GM11168 (cell line): ENCODE measurements at regions not wholly inside any gene's neighbourhood (a gene's known extent, or its start where the extent isn't known, plus 50 kb on each side); places are given as distances from the start of the nearest gene placed in this dataset.
"Not testable (repeated sequence)": the region's sequence is repeated elsewhere in the genome, so short reads cannot be mapped to it uniquely, and the experiment has no call there.

Source experiments
- in situ Hi-C: fragments of 300-500 bp; cut with MboI; formaldehyde crosslinking; loops from one replicate; pipeline ENCODE4 v1.12.0; 2022; ENCODE audit warnings: low sequenced_read_pairs; ENCODE audit not compliant: unreplicated experiment

DNA sequence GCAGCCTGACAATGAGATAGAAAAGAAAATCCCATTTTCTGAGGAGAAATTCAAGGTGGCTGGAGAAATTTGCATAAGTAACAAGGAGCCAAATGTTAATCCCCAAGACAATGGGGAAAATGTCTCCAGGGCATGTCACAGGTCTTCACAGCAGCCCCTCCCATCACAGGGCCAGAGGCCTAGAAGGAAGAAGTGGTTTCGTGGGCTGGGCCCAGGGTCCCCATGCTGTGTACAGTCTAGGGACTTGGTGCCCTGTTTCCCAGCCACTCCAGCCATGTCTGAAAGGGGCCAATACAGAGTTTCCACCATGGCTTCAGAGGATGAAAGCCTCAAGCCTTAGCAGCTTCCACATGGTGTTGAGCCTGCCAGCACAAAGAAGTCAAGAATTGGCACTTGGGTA lies 290.5 kb downstream of the SUCLG1 start:
- in situ Hi-C loops, result not testable (repeated sequence)

DNA sequence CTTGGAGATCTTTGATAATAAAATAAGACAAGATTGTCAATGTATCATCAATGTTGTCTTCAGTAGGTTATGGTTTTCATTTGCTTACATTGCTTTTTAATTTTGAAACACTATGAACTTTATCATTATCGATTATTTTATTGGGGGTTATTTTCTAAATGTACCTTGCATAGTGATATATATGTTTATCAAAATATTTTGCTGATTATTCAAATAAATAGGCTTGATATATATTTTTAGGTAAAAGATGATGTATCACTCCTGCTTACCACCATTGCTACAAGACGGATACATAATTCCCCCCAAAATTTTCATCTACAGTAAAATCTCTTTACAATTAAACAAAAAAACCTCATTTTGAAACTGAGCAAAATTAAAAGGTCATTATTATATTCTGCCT lies 293.8 kb downstream of the SUCLG1 start:
- in situ Hi-C loops, result no loop called here

DNA sequence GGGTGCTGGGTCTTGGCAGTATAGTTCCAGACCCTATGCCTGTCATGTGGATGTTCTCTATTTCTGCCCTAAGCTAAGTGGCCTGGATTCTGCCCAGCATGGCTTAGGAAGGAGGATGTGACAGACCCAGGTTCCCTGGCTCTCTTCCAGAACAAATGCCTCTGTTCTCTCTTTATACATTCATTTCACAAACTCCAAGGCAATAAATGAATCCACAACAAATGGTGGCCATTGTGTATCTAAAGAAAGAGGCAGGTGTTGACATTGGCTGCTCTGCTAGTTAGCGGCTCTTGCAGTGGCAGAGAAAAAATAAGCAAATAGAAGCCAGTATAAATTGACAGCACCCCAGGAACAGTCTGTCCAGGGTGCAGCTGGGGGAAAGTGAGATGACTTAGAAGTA lies 298.6 kb downstream of the SUCLG1 start:
- in situ Hi-C loops, result no loop called here

DNA sequence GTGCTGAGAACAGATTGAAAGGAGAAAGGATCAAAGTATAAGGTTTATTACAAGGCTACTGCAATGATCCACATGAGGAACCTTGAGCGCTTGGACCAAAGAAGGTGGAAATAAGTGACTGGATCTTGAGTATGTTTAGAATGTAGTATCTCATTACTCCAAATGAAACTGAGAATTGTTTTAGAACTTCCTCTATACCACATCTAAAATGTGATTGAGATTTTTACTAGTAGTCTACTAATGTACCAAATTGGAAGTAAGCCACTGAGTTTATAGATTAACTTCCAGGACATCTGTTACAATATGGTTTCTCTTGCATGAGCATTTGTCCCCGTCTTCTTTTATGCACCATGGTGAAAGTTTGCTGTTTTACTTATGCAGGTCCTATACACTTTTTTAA lies 300.5 kb downstream of the SUCLG1 start:
- in situ Hi-C loops, result no loop called here

DNA sequence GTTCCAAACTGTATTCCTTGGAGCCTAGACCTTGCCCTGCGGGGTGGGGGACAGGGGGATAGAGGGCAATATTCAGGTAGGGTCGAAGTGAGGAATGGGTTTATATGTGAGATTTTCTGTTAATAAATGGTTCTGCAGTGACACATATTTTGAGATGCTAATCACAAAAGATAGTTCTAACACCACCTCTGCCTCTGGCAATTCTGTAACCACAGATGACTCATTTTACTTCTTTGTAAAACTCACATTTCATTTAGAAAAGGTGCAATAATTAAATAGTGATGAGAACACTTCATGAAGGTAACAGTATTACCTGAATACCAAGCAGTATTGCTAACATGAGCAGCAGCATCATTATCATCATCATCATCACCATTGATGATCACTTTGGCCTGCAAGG lies 306.6 kb downstream of the SUCLG1 start:
- in situ Hi-C loops, result no loop called here

DNA sequence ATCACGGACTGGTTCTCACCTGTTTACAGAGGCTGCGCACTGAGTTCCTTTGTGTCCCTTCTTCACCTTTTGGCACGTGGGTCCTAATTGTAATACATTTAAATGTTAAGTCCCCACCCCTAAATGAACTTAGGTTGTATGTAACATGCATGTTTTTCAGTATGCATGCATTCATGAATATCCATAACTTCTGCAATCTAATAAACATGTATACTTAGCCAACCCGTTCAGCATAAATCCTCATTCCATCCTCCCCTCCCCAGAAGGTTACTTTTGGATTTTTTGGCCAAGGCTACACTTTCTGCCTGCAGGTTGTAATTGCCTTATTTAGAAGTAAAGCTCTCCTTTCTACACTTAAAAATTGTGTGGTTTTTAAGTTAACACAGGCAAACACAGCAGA lies 314.7 kb downstream of the SUCLG1 start:
- in situ Hi-C loops, result no loop called here

DNA sequence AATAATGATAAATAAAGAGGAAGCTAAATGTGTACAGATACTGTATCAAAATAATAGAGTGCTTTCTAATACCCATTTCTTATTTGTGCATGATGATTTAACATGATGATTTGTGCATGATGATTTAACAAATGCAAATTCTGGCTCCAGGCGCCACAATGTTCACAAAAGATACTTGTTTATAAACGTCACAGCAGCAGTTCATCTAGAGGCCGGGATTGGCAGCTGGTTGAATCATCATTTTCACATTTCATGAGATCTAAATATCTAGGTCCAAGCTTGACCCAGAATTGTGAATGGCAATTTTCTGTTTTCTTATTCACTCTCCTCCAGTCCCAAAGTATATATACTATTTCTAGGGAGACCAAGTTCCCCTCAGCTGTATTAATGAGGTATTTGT lies 322.0 kb downstream of the SUCLG1 start:
- in situ Hi-C loops, result no loop called here

DNA sequence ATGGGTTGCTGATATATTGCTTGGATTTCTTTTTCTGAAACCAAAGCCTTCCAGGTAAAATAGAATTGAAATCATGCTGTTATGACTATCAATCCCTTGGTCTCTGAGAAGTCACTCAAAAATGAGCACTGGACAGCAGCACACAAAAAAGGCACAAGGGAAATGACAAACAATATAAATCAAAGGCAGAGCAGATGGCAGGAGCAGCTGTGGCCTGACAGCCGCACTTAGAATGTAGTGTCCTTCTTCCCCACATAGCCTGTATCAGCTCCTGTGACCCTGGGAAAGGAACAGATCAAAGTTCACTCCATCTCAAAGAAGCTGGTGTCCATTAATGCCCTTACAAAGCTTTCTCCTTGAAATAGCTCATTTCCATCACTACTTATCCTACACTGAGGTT lies 326.7 kb downstream of the SUCLG1 start:
- in situ Hi-C loops, result no loop called here

DNA sequence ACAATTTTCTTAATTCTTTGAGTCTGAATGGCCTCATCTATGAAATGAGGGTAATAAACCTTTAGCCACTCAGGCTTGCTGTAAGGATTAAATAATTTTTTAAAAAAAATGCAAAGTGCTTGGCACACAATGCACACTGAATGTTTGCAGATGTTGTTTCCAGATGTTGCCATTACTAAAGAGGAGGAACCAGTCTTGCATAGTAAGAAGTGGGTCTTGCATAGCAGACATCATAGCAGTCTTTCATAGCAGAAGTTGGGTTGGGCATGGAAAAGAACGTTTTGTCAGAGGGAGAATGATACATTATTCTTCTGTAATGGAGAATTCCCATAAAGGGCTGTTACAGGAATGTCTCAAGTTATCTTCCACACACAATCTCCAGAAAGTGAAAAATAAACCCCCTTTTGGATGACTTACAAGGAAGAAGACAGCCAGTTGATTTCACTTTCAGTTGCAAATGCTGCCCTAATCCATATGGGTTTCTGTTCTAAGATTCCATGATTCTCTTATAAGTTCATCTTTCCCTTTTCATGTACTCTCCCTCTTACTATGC lies 327.7 kb downstream of the SUCLG1 start:
- in situ Hi-C loops, result no loop called here

DNA sequence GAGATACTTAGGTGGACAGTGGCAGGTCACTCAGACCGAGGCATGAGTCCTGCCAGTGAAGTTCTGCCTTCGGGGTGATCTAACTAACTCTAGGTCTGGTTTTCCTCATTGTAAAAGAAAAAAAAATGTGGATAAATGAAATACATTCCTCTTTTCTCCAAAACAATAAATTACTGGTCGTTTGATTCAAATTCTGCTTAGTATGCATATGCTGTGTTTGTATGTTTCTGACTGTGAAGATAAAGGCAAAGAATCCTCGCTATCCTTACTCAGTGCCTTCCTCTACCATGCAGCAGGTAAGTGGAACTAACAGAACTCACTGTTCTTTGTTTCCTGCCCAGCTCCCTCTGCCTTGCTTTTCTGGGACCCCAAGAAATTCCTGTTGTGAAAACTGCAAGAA lies 330.1 kb downstream of the SUCLG1 start:
- in situ Hi-C loops, result no loop called here

DNA sequence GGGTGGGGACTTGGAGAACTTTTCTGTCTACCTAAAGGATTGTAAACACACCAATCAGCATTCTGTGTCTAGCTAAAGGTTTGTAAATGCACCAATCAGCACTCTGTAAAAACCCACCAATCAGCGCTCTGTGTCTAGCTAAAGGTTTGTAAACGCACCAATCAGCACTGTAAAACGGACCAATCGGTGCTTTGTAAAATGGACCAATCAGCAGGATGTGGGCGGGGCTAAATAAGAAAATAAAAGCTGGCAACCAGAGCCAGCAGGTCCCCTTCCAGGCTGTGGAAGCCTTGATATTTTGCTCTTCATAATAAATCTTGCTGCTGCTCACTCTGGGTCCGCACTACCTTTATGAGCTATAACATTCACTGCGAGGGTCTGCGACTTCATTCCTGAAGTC lies 331.3 kb downstream of the SUCLG1 start:
- in situ Hi-C loops, result not testable (repeated sequence)

DNA sequence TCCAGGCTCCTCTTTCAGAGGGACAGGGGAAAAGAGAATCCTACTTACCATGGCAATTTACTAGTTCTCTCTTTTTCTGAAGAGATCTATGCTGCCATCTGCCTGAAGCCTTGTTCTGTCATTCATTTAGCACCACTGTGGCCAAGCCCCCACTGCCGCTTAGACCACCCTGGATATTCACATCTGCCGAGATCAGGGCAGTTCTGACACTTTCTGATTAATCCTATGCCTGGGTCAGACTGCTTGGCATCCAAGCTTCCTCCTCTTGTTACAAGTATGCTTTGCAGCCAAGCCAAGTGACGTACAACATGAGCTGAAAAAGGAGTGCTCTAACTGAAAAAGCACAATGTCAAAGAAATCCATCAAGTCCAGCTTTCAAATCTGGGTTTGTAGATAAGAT lies 332.6 kb downstream of the SUCLG1 start:
- in situ Hi-C loops, result no loop called here

DNA sequence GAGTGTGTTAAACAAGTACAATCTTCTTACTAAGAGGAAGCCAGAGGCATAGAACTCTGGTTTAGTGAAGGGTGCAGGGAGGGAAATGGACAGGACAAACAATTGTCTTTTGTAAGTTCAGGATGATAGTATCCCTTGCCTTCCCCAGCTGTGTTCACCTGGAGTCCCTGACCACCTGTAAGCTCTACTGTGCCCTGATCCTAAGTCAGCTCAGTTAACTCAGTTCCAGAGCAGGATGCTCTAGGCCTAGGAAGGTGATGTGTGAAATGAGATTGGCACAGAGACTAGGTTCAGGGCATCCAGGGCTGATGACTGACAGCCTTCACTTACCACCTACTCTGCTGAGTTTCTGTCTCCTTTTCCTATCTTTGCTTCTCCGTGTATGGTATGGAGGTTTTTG lies 333.0 kb downstream of the SUCLG1 start:
- in situ Hi-C loops, result no loop called here

DNA sequence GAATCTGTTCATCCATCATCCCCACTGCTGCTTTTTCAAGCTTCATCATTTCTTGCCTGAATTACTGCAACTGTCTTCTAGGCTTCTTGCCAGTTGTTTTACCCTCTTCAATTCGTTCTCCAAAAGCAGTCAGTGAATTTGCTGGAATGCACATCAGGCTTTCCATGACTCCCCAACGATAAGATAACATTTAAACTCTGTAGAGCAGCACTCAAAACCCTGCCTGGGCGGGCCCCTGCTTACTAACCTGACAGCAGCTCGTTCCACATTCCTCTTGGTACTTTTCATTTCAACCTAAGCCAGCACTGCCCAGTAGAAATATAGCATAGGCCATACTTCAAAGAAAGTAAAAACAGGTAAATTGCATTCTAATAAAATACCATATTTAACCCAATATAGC lies 342.9 kb downstream of the SUCLG1 start:
- in situ Hi-C loops, result no loop called here

DNA sequence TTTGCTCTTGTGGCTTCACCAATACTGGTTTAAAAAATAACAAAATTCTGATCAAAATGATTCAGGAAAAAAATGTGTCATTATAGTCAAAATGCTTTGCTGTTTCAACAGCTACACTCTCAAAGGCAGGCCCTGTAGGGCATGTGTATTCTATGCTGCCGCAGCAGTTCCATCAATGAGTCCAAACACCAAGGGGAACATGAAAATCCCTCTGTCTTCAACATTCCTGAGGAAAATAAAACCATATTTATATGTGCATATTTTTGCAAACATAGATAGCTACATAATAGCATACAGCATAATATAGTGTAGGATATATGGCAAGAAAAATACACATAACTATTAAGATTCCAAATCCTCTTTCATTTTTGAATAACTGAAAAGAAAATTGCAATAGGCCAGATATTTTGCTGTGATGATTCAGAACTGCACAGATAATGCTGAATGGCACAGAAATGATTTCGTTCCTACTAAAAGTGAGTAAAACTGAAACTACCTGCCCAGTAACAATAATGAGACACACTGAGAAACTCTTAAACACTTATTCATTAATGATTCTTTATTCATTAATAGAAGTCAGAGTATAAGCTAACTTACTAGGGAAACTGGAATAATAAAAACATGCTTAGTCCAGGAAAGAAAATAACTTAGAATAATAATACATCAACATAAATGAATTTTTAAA lies 343.8 kb downstream of the SUCLG1 start:
- in situ Hi-C loops, result no loop called here

DNA sequence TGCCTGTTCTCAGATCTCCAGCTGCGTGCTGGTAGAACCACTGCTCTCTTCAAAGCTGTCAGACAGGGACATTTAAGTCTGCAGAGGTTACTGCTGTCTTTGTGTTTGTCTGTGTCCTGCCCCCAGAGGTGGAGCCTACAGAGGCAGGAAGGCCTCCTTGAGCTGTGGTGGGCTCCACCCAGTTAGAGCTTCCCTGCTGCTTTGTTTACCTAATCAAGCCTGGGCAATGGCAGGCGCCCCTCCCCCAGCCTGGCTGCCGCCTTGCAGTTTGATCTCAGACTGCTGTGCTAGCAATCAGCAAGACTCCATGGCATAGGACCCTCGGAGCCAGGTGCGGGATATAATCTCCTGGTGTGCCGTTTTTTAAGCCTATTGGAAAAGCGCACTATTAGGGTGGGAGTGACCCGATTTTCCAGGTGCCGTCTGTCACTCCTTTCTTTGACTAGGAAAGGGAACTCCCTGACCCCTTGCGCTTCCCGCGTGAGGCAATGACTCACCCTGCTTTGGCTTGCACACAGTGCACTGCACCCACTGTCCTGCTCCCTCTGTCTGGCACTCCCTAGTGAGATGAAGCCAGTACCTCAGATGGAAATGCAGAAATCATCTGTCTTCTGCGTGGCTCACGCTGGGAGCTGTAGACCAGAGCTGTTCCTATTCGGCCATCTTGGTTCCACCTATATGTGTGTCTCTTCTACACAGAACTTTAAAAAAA lies 355.1 kb downstream of the SUCLG1 start:
- in situ Hi-C loops, result not testable (repeated sequence)

DNA sequence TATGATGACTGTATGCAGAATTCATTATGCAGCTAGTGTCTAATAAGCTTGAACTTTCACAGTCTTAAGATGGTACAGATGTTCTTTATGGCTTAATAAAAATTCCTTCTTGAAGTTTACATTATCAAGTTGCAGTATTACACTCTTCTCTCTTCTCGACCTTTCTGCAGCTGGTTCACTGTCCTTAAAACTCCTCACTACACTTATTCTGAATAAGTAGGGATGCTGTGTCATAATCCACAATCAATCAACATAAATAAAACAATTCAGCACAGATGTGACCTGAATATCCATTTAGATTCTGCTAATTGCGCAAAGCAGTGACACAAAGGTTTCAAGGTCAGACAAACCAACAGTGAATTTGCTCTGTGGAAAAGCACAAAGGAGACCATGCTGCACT lies 356.8 kb downstream of the SUCLG1 start:
- in situ Hi-C loops, result no loop called here

DNA sequence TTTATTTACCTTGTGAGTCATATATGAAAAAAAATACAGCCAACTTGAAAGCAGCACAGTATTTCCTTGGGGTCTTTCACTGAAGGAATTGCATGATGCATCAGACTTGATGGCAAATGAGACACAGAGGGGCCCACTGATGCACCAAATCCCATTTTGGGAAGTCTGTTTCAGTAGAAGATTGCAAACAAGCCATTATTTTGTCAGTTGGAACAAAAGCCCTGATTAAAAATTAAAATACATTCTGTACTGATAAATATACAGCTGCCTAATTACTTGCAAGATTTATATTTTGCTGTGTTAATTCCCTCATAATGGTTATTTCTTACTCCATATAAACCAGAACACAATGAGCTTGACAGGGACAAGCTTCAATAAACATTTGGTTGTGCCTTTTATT lies 370.4 kb downstream of the SUCLG1 start:
- in situ Hi-C loops, result no loop called here

DNA sequence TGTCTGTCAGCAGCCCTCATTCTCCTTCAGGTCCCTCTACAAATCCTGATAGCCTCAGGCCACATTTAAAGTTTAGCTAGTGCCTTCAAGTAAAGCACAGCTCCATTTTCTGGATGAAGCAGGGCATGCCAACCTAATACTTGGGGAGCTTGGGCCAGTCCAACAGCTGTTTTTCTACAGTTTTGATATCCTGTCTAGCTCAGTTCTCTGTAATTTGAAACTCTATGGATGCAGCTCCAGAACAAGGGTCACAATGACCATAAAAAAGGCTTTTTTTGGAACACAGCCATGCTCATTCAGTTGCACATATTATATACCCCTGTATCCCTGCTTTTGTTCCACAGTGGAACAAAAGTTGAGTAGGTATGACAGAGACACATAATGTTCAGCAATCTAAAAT lies 373.5 kb downstream of the SUCLG1 start:
- in situ Hi-C loops, result no loop called here

DNA sequence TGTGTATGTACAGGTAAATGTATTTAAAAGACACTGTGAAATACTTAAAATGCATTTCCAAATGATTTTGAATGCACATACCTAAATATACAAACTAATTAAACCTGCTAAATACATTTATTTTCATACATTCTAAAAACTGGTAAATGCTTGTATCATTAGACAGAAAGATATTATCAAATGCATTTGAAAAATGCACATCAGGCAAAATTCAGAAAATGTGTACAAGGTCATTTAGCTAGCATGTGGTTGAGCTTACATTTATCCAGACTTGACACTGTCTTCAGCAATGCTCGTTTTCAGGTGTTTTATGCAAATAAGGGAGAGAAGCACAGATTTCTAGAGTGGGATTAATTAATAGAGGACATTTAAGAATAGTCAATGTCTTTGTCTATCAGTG lies 374.2 kb downstream of the SUCLG1 start:
- in situ Hi-C loops, result no loop called here

DNA sequence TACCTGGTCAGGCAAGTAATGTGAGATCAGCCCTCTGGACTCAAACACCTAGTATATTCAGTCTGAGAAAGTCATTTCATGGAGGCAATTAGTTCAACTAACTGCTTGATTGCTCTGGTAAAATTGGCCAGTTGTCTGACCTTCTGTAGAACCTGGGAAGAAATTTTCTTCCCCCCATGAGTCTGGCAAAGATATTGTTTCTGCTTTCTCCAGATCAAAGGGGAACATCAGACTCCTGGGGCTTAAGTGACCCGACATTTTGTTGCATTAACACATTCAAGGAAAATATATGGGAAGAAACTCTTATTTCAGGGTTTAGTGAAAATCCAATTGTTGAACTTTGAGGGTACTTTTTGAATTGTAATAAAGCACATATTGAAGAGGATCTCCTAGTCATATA lies 375.1 kb downstream of the SUCLG1 start:
- in situ Hi-C loops, result no loop called here

DNA sequence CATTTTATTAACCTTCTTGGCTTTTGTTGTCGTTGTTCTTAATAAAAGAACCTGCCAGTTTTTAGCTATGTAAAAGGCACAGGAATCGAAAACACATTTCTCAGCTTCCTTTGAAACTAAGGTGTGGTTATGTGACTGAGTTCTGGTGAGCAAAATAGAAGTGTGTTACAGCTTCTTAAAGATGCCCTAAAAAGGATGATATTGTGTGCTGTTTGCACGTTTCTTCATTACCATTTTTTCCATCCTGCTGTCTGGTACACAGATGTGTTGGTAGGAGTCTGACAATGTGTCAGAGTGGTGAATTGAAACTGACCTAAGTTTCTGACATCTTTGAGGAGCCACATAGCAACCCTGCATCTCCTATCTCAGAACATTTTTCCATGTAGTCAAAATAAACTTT lies 380.6 kb downstream of the SUCLG1 start:
- in situ Hi-C loops, result no loop called here
